K562 (cell line): ENCODE measurements at regions not wholly inside any gene's neighbourhood (a gene's known extent, or its start where the extent isn't known, plus 50 kb on each side); places are given as distances from the start of the nearest gene placed in this dataset.
A peak's percentile ranks its signal among the peaks of the same experiment; 100 is the strongest.

Experiments used
- ATAC-seq: fragments of 200-7000 bp; cut with Tn5 transposase; 3 replicates; pipeline ENCODE4 v1.9.1; 2020; ENCODE audit warnings: moderate library complexity
- BruUV-seq: library from RNA; stranded (reverse); fragments of 400-500 nt; replicated peaks from 2 replicates; lab custom pipeline; 2021; lab: Mats Ljungman, UMichigan
- CTCF ChIA-PET: fragments of 300-600 bp; formaldehyde crosslinking; extraction: SDS; loops from one replicate; lab custom pipeline; 2021; ENCODE audit warnings: low intra/inter-chr PET ratio; lab: Yijun Ruan, JAX
- POLR2A ChIA-PET: fragments of 300-600, 350-650 bp; sonication (Branson Sonifier 250); formaldehyde crosslinking; extraction: SDS; loops from one replicate; lab custom pipeline; 2021; ENCODE audit warnings: antibody characterized with exemption, inconsistent platforms; lab: Yijun Ruan, JAX
- DNase-seq, 4 experiments: peaks; one replicate each; pipeline versions ENCODE4 v3.0.0 to v3.0.0-alpha.2; 2011 to 2018; ENCODE audit warnings: low spot score in 3 of 4, mixed read lengths in 3 of 4; ENCODE audit errors: extremely low read depth in 1 of 4
- FAIRE-seq: peaks from 2 replicates; lab custom pipeline; 2011; peaks lifted over from hg19 to GRCh38; lab: Jason Lieb, UNC
- H2AFZ ChIP-seq: 2 replicates; pipeline ENCODE4 v1.6.0; 2011; ENCODE audit warnings: low read depth, low read length, control low read depth, inconsistent platforms
- H3K27ac ChIP-seq: fragments of 200-600 bp; 3 replicates; pipeline ENCODE4 v1.8.0; 2011; ENCODE audit warnings: low read depth, mild to moderate bottlenecking, control low read depth, inconsistent platforms, low read length, moderate library complexity, mixed read lengths; ENCODE audit errors: extremely low read depth
- H3K27me3 ChIP-seq, 2 experiments: fragments of 300-600 bp in 1 of 2; 2 replicates in 1 of 2; 3 replicates in 1 of 2; pipeline versions ENCODE4 v1.6.0 to v1.8.0; 2011; ENCODE audit warnings: inconsistent platforms in 2 of 2, low read length in 2 of 2, mild to moderate bottlenecking in 1 of 2, mixed read lengths in 1 of 2, moderate library complexity in 1 of 2; ENCODE audit not compliant: control insufficient read depth in 2 of 2, insufficient read depth in 2 of 2
- H3K36me3 ChIP-seq: fragments of 300-600 bp; 3 replicates; pipeline ENCODE4 v1.8.0; 2011; ENCODE audit warnings: mild to moderate bottlenecking, low read length, inconsistent platforms; ENCODE audit not compliant: control insufficient read depth, insufficient read depth
- H3K4me1 ChIP-seq, 2 experiments: fragments of 200-600 bp in 1 of 2; replicated peaks in 1 of 2; 2 replicates in 1 of 2; 3 replicates in 1 of 2; pipeline versions ENCODE4 v1.5.1 to v1.8.0; 2011; ENCODE audit warnings: inconsistent platforms in 2 of 2, low read length in 2 of 2, mild to moderate bottlenecking in 1 of 2, mixed read lengths in 1 of 2, moderate library complexity in 1 of 2; ENCODE audit not compliant: control insufficient read depth in 2 of 2, insufficient read depth in 2 of 2
- H3K4me2 ChIP-seq: 2 replicates; pipeline ENCODE4 v1.6.1; 2011; ENCODE audit warnings: low read length, control low read depth, inconsistent platforms, mixed read lengths; ENCODE audit not compliant: insufficient read depth
- H3K4me3 ChIP-seq: fragments of 200-600 bp; sonication (generic), shearing (Covaris generic); 2 replicates; pipeline ENCODE4 v1.5.1; 2016; ENCODE audit warnings: control low read depth, inconsistent platforms
- H3K79me2 ChIP-seq: fragments of 200-600 bp; 3 replicates; pipeline ENCODE4 v1.8.0; 2011; ENCODE audit warnings: low read length, inconsistent platforms; ENCODE audit not compliant: control insufficient read depth, insufficient read depth
- H3K9ac ChIP-seq, 2 experiments: 2 replicates each; pipeline versions ENCODE4 v1.6.0 to v1.6.1; 2011; ENCODE audit warnings: low read depth in 2 of 2, low read length in 2 of 2, control low read depth in 1 of 2, inconsistent platforms in 1 of 2, mild to moderate bottlenecking in 1 of 2, mixed read lengths in 1 of 2; ENCODE audit not compliant: insufficient read depth in 1 of 2
- H3K9me1 ChIP-seq: one replicate; pipeline ENCODE4 v1.6.0; 2011; ENCODE audit warnings: inconsistent platforms, mild to moderate bottlenecking, low read length, moderate library complexity; ENCODE audit not compliant: control insufficient read depth, insufficient read depth
- H3K9me3 ChIP-seq: replicated peaks from 2 replicates; pipeline ENCODE4 v1.5.1; 2011; ENCODE audit warnings: low read depth, low read length, inconsistent platforms; ENCODE audit not compliant: control insufficient read depth, insufficient read depth
- H4K20me1 ChIP-seq: replicated peaks from 2 replicates; pipeline ENCODE4 v1.6.1; 2011; ENCODE audit warnings: low read length, inconsistent platforms, mixed read lengths; ENCODE audit not compliant: control insufficient read depth, insufficient read depth
- NUFIP1 ChIP-seq: fragments of 450-650 bp; IDR thresholded peaks from 2 replicates; pipeline ENCODE4 v1.6.1; 2018; ENCODE audit not compliant: partially characterized antibody
- POLR2G ChIP-seq: fragments of 200-400 bp; formaldehyde crosslinking; IDR thresholded peaks from 2 replicates; pipeline ENCODE4 v1.6.1; 2017; ENCODE audit warnings: low read depth, mild to moderate bottlenecking, antibody characterized with exemption, low read length, moderate library complexity
- PPARD ChIP-seq: fragments of 250-450 bp; sonication (Bioruptor Pico); IDR thresholded peaks from 2 replicates; pipeline ENCODE4 v1.8.0; 2022; ENCODE audit warnings: inconsistent platforms, mild to moderate bottlenecking, moderate library complexity
- U2AF2 ChIP-seq: fragments of 200-400 bp; formaldehyde crosslinking; optimal IDR thresholded peaks from 2 replicates; pipeline ENCODE3; 2017; ENCODE audit warnings: low read depth, mild to moderate bottlenecking, low read length
- ZSCAN29 ChIP-seq: fragments of 450-650 bp; IDR thresholded peaks from 2 replicates; pipeline ENCODE4 v1.6.1; 2017
- WGBS: fragments of 100-300 bp; shearing (Covaris generic); methylation state at CpG from one replicate; pipeline ENCODE4 v1.1.6; 2016; ENCODE audit warnings: low coverage, mixed read lengths; ENCODE audit not compliant: insufficient coverage; ENCODE audit errors: missing lambda C conversion rate; 5-methylcytosine and 5-hydroxymethylcytosine counted together
- in situ Hi-C: fragments of 300-500 bp; cut with MboI; formaldehyde crosslinking; loops from 4 replicates; pipeline ENCODE4 v1.15.0; 2018; ENCODE audit warnings: inconsistent platforms, mixed read lengths
- intact Hi-C: fragments of 100-400 bp; cut with micrococcal nuclease; formaldehyde crosslinking; loops from 2 replicates; pipeline ENCODE4 v1.14.2; 2022
- TF ChIP-seq, protein P1 (sequence below): fragments of 450-650 bp; IDR thresholded peaks from 2 replicates; pipeline ENCODE4 v1.6.1; 2016; ENCODE audit warnings: low read depth

DNA sequence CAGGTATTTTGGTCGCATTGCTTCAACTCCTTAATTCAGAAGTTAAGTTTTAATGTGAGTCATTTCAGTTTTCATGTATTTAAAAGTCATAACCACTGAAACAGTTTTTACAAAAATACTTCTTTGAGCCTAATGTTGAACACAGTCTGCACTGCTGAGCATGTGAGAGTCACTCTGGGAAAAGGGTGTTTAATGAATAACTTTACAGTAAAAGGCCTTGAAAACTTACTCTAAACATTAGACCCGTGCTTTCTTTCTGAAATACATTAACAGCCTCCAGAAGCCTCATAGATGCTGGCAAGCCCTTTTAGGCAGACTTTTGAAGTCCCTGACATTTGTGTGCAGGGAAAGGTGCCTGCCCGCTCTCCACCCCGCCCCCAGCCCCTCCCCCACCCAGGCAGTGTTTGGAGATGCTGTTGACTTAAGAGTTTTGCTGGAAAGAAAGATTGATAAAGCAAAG, 68.9 kb upstream of the NR2F2 start:
- H3K9me1 ChIP-seq, result no peaks in the 10 kb centered on the region
- H3K4me3 ChIP-seq, result no peak overlapping the region
- H3K4me1 ChIP-seq, result peaks cover 7 to 26% of the 10 kb centered on the region in 2 experiments
- ChIA-PET CTCF (no interaction called here), POLR2A (interaction anchor here (1.5 kb wide), 1 partner anchor 12 kb away, joined by 3 read pairs; no protein-coding TSS in a partner anchor)
- no peak overlapping the region for H3K9ac ChIP-seq
- H3K27ac ChIP-seq, result no peak overlapping the region
- ATAC-seq (peak; percentile 44), DNase-seq (peak; percentile 16 to 32 (median 26)), FAIRE-seq (no peak)
- H3K79me2 ChIP-seq, result no peaks in the 10 kb centered on the region
- no peaks in the 10 kb centered on the region for H3K9me3 ChIP-seq
- peak overlapping the region; percentile 41 for H2AFZ ChIP-seq
- no peak overlapping the region for H3K4me2 ChIP-seq
- intact Hi-C loops, result no loop called here
- WGBS, result 47% methylated on average over 2 of the region's 4 CpGs
- H4K20me1 ChIP-seq, result no peaks in the 10 kb centered on the region
- H3K27me3 ChIP-seq, result no peaks in the 10 kb centered on the region
- TF ChIP-seq ZSCAN29, result no peak
- no peak for TF ChIP-seq POLR2G
- no peak for TF ChIP-seq PPARD (CRISPR knock-in tag)
- TF ChIP-seq, protein P1, sequence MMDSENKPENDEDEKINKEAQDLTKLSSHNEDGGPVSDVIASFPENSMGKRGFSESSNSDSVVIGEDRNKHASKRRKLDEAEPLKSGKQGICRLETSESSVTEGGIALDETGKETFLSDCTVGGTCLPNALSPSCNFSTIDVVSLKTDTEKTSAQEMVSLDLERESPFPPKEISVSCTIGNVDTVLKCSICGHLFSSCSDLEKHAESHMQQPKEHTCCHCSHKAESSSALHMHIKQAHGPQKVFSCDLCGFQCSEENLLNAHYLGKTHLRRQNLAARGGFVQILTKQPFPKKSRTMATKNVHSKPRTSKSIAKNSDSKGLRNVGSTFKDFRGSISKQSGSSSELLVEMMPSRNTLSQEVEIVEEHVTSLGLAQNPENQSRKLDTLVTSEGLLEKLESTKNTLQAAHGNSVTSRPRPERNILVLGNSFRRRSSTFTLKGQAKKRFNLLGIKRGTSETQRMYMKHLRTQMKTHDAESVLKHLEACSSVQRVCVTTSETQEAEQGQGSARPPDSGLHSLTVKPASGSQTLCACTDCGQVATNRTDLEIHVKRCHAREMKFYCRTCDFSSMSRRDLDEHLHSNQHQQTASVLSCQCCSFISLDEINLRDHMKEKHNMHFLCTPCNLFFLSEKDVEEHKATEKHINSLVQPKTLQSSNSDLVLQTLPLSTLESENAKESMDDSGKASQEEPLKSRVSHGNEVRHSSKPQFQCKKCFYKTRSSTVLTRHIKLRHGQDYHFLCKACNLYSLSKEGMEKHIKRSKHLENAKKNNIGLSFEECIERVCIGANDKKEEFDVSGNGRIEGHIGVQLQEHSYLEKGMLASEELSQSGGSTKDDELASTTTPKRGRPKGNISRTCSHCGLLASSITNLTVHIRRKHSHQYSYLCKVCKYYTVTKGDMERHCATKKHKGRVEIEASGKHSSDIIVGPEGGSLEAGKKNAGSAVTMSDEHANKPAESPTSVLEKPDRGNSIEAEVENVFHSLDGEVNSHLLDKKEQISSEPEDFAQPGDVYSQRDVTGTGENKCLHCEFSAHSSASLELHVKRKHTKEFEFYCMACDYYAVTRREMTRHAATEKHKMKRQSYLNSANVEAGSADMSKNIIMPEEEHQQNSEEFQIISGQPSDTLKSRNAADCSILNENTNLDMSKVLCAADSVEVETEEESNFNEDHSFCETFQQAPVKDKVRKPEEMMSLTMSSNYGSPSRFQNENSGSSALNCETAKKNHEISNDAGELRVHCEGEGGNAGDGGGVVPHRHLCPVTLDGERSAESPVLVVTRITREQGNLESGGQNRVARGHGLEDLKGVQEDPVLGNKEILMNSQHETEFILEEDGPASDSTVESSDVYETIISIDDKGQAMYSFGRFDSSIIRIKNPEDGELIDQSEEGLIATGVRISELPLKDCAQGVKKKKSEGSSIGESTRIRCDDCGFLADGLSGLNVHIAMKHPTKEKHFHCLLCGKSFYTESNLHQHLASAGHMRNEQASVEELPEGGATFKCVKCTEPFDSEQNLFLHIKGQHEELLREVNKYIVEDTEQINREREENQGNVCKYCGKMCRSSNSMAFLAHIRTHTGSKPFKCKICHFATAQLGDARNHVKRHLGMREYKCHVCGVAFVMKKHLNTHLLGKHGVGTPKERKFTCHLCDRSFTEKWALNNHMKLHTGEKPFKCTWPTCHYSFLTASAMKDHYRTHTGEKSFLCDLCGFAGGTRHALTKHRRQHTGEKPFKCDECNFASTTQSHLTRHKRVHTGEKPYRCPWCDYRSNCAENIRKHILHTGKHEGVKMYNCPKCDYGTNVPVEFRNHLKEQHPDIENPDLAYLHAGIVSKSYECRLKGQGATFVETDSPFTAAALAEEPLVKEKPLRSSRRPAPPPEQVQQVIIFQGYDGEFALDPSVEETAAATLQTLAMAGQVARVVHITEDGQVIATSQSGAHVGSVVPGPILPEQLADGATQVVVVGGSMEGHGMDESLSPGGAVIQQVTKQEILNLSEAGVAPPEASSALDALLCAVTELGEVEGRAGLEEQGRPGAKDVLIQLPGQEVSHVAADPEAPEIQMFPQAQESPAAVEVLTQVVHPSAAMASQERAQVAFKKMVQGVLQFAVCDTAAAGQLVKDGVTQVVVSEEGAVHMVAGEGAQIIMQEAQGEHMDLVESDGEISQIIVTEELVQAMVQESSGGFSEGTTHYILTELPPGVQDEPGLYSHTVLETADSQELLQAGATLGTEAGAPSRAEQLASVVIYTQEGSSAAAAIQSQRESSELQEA, result no peak
- no peak for TF ChIP-seq U2AF2
- no peak for TF ChIP-seq NUFIP1
- H3K36me3 ChIP-seq, result no peaks in the 10 kb centered on the region; the same call in 1 of the 3 replicates
- BruUV-seq, result no TSS peak
- in situ Hi-C loops, result no loop called here
